ENCODE measurements at regions not wholly inside any gene's neighbourhood (a gene's known extent, or its start where the extent isn't known, plus 50 kb on each side); places are given as distances from the start of the nearest gene placed in this dataset.

DNA sequence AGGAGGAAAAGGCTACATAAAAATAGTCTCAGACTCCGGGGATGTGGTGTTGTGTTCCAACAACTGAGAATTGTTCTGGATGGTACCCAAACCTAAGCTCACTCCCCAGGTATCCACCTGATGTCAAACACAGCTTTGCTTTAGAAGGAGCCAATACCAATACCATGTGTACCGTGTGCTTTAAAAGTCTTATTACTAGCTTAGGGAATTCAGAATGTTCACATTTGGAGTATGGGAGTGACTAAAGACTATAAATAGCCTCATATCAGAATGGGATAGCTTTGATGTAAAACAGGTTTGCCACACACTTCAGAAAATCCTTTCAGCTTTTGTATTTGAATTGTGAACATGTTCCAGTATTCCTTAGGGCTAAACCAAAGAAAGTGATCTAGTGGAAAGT lies 248.7 kb upstream of the ARHGAP42 start:
- WGBS (ENCODE audit: low lambda C conversion rate) = 0% methylated on average over 2 of the region's 2 CpGs
- FAIRE-seq (no peak), ATAC-seq (no peak), DNase-seq (ENCODE audit: low spot score) (no peak)
- Histone ChIP-seq H3K79me2 (ENCODE audit: insufficient read depth, low read length) (no peaks in the 10 kb centered on the region), H3K27me3 (ENCODE audit: control insufficient read depth in 1 of 2, insufficient read depth in 2 of 2, low read length in 2 of 2) (no peaks in the 10 kb centered on the region; a peak in 1 of 5 replicates), H3K9ac (ENCODE audit: insufficient read depth, low read depth, low read length) (no peak overlapping the region), H3K36me3 (replicated peaks in 1 of 2; ENCODE audit: control insufficient read depth in 1 of 2, insufficient read depth in 2 of 2, low read length in 2 of 2) (no peaks in the 10 kb centered on the region), H3K27ac (ENCODE audit: extremely low read length, insufficient read depth, low read length) (no peak overlapping the region), H3K9me3 (ENCODE audit: low read length) (peaks cover 10% of the 10 kb centered on the region; the same call in 1 of the 2 replicates), H3K4me1 (ENCODE audit: insufficient read depth, low read length) (peaks cover 7% of the 10 kb centered on the region; the same call in 1 of the 2 replicates), H2AFZ (ENCODE audit: low read length) (no peak overlapping the region), H3K4me3 (replicated peaks in 1 of 3; ENCODE audit: insufficient read depth in 1 of 3, low read depth in 2 of 3, low read length in 3 of 3) (no peak overlapping the region), H3K4me2 (ENCODE audit: low read depth, low read length) (no peak overlapping the region), H4K20me1 (ENCODE audit: insufficient read depth, low read length) (no peaks in the 10 kb centered on the region)
- no TSS peak for BruUV-seq (replicated peaks)
- intact Hi-C loops (cut with micrococcal nuclease; ENCODE audit: unreplicated experiment) (no loop called here), in situ Hi-C loops (cut with HindIII; ENCODE audit: extremely low pct_ligation_motif_present, low pct_unique_long_range_greater_than_20kb) (no loop called here)
- TF ChIP-seq SP2 (CRISPR knock-in tag; IDR thresholded peaks at IDR 0.05) = no peak
- no peak for TF ChIP-seq HOXA7 (CRISPR knock-in tag; IDR thresholded peaks at IDR 0.05)
- TF ChIP-seq ZNF33A (CRISPR knock-in tag; IDR thresholded peaks at IDR 0.05; ENCODE audit: borderline replicate concordance) = no peak
- TF ChIP-seq ZNF264 (CRISPR knock-in tag; IDR thresholded peaks at IDR 0.05) = no peak
- TF ChIP-seq ZNF33B (CRISPR knock-in tag; IDR thresholded peaks at IDR 0.05) = no peak
- TF ChIP-seq TEAD2 (CRISPR knock-in tag; IDR thresholded peaks at IDR 0.05) = no peak
- TF ChIP-seq JDP2 (CRISPR knock-in tag; IDR thresholded peaks at IDR 0.05; ENCODE audit: borderline replicate concordance) = no peak
- no peak for TF ChIP-seq U2AF2 (IDR thresholded peaks at IDR 0.05; ENCODE audit: low read depth, low read length)
- no peak for TF ChIP-seq TOPORS (CRISPR knock-in tag; IDR thresholded peaks at IDR 0.05)
- no peak for TF ChIP-seq CBFB (CRISPR knock-in tag; IDR thresholded peaks at IDR 0.05)
- no peak for TF ChIP-seq SMARCC2 (IDR thresholded peaks at IDR 0.05)
- no peak for TF ChIP-seq SATB2 (CRISPR knock-in tag; IDR thresholded peaks at IDR 0.05)
- no peak for TF ChIP-seq ZNF547 (CRISPR knock-in tag; IDR thresholded peaks at IDR 0.05)
- no peak for TF ChIP-seq ZNF674 (CRISPR knock-in tag; IDR thresholded peaks at IDR 0.05; ENCODE audit: low read depth)
- no peak for TF ChIP-seq ZSCAN29 (CRISPR knock-in tag; conservative IDR thresholded peaks at IDR 0.05)
- TF ChIP-seq, protein P1, sequence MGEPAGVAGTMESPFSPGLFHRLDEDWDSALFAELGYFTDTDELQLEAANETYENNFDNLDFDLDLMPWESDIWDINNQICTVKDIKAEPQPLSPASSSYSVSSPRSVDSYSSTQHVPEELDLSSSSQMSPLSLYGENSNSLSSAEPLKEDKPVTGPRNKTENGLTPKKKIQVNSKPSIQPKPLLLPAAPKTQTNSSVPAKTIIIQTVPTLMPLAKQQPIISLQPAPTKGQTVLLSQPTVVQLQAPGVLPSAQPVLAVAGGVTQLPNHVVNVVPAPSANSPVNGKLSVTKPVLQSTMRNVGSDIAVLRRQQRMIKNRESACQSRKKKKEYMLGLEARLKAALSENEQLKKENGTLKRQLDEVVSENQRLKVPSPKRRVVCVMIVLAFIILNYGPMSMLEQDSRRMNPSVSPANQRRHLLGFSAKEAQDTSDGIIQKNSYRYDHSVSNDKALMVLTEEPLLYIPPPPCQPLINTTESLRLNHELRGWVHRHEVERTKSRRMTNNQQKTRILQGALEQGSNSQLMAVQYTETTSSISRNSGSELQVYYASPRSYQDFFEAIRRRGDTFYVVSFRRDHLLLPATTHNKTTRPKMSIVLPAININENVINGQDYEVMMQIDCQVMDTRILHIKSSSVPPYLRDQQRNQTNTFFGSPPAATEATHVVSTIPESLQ (CRISPR knock-in tag; conservative IDR thresholded peaks at IDR 0.05) = no peak
- CTCF ChIA-PET (ENCODE audit: low intra/inter-chr PET ratio, low total read pairs) = no interaction called here
- POLR2A ChIA-PET = no interaction called here
